ENCODE measurements at regions not wholly inside any gene's neighbourhood (a gene's known extent, or its start where the extent isn't known, plus 50 kb on each side); places are given as distances from the start of the nearest gene placed in this dataset.

DNA sequence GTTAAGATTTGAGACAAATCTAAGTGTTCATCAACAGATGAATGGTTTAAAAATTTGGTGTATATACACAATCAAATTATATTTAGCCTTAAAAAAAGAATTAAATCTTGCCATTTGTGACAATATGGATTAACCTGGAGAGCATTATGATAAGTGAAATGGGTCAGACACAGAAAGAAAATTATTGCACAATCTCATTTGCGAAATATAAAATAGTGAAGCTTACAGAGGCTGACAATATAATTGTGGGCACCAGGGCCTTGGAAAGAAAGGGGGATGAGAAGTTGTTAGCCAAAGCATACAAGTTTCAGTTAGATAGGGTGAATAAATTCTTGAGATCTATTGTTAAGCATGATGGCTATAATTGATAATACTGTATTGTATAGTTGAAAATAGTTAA is 883.0 kb downstream of the TECRL start:
- TF ChIP-seq, protein P1, sequence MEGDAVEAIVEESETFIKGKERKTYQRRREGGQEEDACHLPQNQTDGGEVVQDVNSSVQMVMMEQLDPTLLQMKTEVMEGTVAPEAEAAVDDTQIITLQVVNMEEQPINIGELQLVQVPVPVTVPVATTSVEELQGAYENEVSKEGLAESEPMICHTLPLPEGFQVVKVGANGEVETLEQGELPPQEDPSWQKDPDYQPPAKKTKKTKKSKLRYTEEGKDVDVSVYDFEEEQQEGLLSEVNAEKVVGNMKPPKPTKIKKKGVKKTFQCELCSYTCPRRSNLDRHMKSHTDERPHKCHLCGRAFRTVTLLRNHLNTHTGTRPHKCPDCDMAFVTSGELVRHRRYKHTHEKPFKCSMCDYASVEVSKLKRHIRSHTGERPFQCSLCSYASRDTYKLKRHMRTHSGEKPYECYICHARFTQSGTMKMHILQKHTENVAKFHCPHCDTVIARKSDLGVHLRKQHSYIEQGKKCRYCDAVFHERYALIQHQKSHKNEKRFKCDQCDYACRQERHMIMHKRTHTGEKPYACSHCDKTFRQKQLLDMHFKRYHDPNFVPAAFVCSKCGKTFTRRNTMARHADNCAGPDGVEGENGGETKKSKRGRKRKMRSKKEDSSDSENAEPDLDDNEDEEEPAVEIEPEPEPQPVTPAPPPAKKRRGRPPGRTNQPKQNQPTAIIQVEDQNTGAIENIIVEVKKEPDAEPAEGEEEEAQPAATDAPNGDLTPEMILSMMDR (IDR thresholded peaks at IDR 0.05 in 8 of 11, conservative IDR thresholded peaks at IDR 0.05 in 3 of 11), result no peak
- no peak for TF ChIP-seq POLR2A (IDR thresholded peaks at IDR 0.05)
